Right lobe of liver (tissue), 4 donors: ENCODE measurements at regions not wholly inside any gene's neighbourhood (a gene's known extent, or its start where the extent isn't known, plus 50 kb on each side); places are given as distances from the start of the nearest gene placed in this dataset.

Source experiments
- POLR2A ChIP-seq: fragments of 450-650 bp; IDR thresholded peaks from one replicate; pipeline ENCODE4 v1.6.1; 2017; ENCODE audit warnings: antibody characterized with exemption, mild to moderate bottlenecking
- TF ChIP-seq, protein P1 (sequence below), 4 donors: fragments of 200-600 bp in 3 of 4; fragments of 450-650 bp in 1 of 4; IDR thresholded peaks; one replicate each; pipeline versions ENCODE4 v1.5.1 to v1.8.0; 2016 to 2022; ENCODE audit warnings: antibody characterized with exemption in 4 of 4, mild to moderate bottlenecking in 2 of 4
- donor health status: DM: no; HTN: no; CAD: no.
- donor health status: DM: no; HTN: no; CAD: no.
- donor health status: DM: no; HTN: yes; CAD: no.

DNA sequence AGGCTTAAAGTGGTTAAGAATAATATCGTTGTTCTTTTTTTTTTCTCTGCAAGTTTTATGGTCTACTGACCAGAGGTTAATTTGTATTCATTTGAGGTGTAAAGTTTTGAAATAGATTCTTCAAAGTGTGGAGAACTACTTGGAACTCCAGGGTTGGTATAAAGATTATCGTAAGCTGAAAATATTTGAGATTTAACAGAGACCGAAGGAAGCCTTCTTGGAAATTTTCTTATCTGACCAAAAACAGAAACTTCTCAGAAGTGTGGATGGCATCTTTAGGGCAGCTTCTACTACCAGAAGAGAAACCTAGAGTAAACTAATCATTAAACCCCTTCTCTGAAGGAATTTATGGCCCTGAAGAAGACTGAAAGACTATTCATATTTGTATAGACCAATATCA, 206.8 kb upstream of the MON1B start:
- TF ChIP-seq, protein P1, sequence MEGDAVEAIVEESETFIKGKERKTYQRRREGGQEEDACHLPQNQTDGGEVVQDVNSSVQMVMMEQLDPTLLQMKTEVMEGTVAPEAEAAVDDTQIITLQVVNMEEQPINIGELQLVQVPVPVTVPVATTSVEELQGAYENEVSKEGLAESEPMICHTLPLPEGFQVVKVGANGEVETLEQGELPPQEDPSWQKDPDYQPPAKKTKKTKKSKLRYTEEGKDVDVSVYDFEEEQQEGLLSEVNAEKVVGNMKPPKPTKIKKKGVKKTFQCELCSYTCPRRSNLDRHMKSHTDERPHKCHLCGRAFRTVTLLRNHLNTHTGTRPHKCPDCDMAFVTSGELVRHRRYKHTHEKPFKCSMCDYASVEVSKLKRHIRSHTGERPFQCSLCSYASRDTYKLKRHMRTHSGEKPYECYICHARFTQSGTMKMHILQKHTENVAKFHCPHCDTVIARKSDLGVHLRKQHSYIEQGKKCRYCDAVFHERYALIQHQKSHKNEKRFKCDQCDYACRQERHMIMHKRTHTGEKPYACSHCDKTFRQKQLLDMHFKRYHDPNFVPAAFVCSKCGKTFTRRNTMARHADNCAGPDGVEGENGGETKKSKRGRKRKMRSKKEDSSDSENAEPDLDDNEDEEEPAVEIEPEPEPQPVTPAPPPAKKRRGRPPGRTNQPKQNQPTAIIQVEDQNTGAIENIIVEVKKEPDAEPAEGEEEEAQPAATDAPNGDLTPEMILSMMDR (IDR thresholded peaks at IDR 0.05), result no peak
- no peak for TF ChIP-seq POLR2A
